Endodermal cell (in vitro differentiated cells): ENCODE measurements at regions not wholly inside any gene's neighbourhood (a gene's known extent, or its start where the extent isn't known, plus 50 kb on each side); places are given as distances from the start of the nearest gene placed in this dataset.

Experiments used
- DNase-seq: peaks from one replicate; pipeline ENCODE4 v3.0.0-alpha.2; 2017
- H3K27ac ChIP-seq: 2 replicates; pipeline ENCODE4 v1.5.1; 2013; ENCODE audit warnings: mild to moderate bottlenecking, low read depth, low read length, moderate library complexity
- H3K27me3 ChIP-seq: 2 replicates; pipeline ENCODE4 v1.6.1; 2013; ENCODE audit warnings: mild to moderate bottlenecking, low read length, moderate library complexity; ENCODE audit not compliant: insufficient read depth, control insufficient read depth, poor library complexity, severe bottlenecking
- H3K36me3 ChIP-seq: 2 replicates; pipeline ENCODE4 v1.7.0; 2013; ENCODE audit warnings: mild to moderate bottlenecking, low read length, moderate library complexity; ENCODE audit not compliant: control insufficient read depth, insufficient read depth
- H3K4me1 ChIP-seq: one replicate; pipeline ENCODE4 v1.7.0; 2013; ENCODE audit warnings: low read length; ENCODE audit not compliant: control insufficient read depth, insufficient read depth
- H3K4me3 ChIP-seq: 2 replicates; pipeline ENCODE4 v1.5.1; 2013; ENCODE audit warnings: mild to moderate bottlenecking, low read length, moderate library complexity
- H3K9ac ChIP-seq: 2 replicates; pipeline ENCODE4 v1.6.1; 2013; ENCODE audit warnings: mild to moderate bottlenecking, low read length, moderate library complexity; ENCODE audit not compliant: poor library complexity, severe bottlenecking; ENCODE audit errors: extremely low read depth
- H3K9me3 ChIP-seq: 2 replicates; pipeline ENCODE4 v1.6.1; 2013; ENCODE audit warnings: mild to moderate bottlenecking, low read length, moderate library complexity; ENCODE audit not compliant: control insufficient read depth
- H3K27ac Mint-ChIP-seq: 2 replicates; pipeline ENCODE4 v1.8.0; 2020; ENCODE audit warnings: mixed read lengths
- H3K27me3 Mint-ChIP-seq: 2 replicates; pipeline ENCODE4 v1.8.0; 2021; ENCODE audit warnings: mild to moderate bottlenecking, mixed read lengths; ENCODE audit not compliant: insufficient read depth
- H3K36me3 Mint-ChIP-seq: 2 replicates; pipeline ENCODE4 v1.8.0; 2020; ENCODE audit warnings: low read depth, mixed read lengths
- H3K4me1 Mint-ChIP-seq: 2 replicates; pipeline ENCODE4 v1.8.0; 2020; ENCODE audit warnings: mixed read lengths
- H3K4me3 Mint-ChIP-seq: 2 replicates; pipeline ENCODE4 v1.8.0; 2020; ENCODE audit warnings: mild to moderate bottlenecking, moderate library complexity, mixed read lengths
- H3K9me3 Mint-ChIP-seq: 2 replicates; pipeline ENCODE4 v1.8.0; 2020; ENCODE audit warnings: mild to moderate bottlenecking, mixed read lengths
- CTCF ChIP-seq: fragments of 200-600 bp; sonication (generic); conservative IDR thresholded peaks from 2 replicates; pipeline ENCODE4 v1.5.0; 2021; ENCODE audit warnings: antibody characterized with exemption, mild to moderate bottlenecking
- WGBS, 2 experiments: methylation state at CpG; one replicate each; pipeline versions ENCODE4 v1.1.5 to v1.1.7; 2013; ENCODE audit warnings: missing lambda C conversion rate in 2 of 2, mixed read lengths in 1 of 2; ENCODE audit not compliant: insufficient coverage in 1 of 2, insufficient read length in 1 of 2; 5-methylcytosine and 5-hydroxymethylcytosine counted together

- H3K27me3 ChIP-seq: peaks cover 76% of the 10 kb centered on the region
- peaks cover 5% of the 10 kb centered on the region for H3K4me1 ChIP-seq
- no peak overlapping the region for H3K4me3 ChIP-seq
- H3K9me3 ChIP-seq: peaks cover 12% of the 10 kb centered on the region
- no peak overlapping the region for H3K27ac ChIP-seq
- H3K9ac ChIP-seq: no peak overlapping the region
- no peaks in the 10 kb centered on the region for H3K36me3 ChIP-seq
- WGBS, 2 experiments: 78 to 93% methylated on average over 4 to 6 of the region's 6 CpGs
- H3K27me3 Mint-ChIP-seq: peaks cover 47% of the 10 kb centered on the region
- H3K9me3 Mint-ChIP-seq: peaks cover 10% of the 10 kb centered on the region
- H3K4me1 Mint-ChIP-seq: peaks cover 30% of the 10 kb centered on the region
- H3K27ac Mint-ChIP-seq: no peak overlapping the region
- H3K36me3 Mint-ChIP-seq: no peaks in the 10 kb centered on the region
- no peak for DNase-seq
- TF ChIP-seq CTCF: no peak
- no peak overlapping the region for H3K4me3 Mint-ChIP-seq
Observed at GRCh38 chr14:94890785-94891184, 120.9 kb upstream of the GSC start.

- Mint-ChIP-seq H3K27me3 (peaks cover 46% of the 10 kb centered on the region), H3K9me3 (no peaks in the 10 kb centered on the region), H3K4me1 (peaks cover 34% of the 10 kb centered on the region), H3K36me3 (no peaks in the 10 kb centered on the region), H3K4me3 (no peak overlapping the region), H3K27ac (no peak overlapping the region)
- no peak for DNase-seq
- H3K36me3 ChIP-seq: no peaks in the 10 kb centered on the region
- H3K27ac ChIP-seq: no peak overlapping the region
- peaks cover 11% of the 10 kb centered on the region for H3K4me1 ChIP-seq
- H3K9me3 ChIP-seq: peaks cover under 1% of the 10 kb centered on the region
- WGBS, 2 experiments: 89 to 93% methylated on average over 2 to 6 of the region's 6 CpGs
- H3K27me3 ChIP-seq: peaks cover 65% of the 10 kb centered on the region
- H3K9ac ChIP-seq: no peak overlapping the region
- no peak for TF ChIP-seq CTCF
- H3K4me3 ChIP-seq: no peak overlapping the region
Observed at GRCh38 chr14:94889520-94890312, 119.8 kb upstream of the GSC start.

- Mint-ChIP-seq H3K4me3 (no peak overlapping the region), H3K4me1 (peaks cover 28% of the 10 kb centered on the region), H3K27me3 (peaks cover 50% of the 10 kb centered on the region), H3K36me3 (no peaks in the 10 kb centered on the region), H3K9me3 (no peaks in the 10 kb centered on the region), H3K27ac (peak overlapping the region; percentile 48)
- no peak for DNase-seq
- Histone ChIP-seq H3K36me3 (no peaks in the 10 kb centered on the region), H3K4me1 (peaks cover 17% of the 10 kb centered on the region), H3K9me3 (no peaks in the 10 kb centered on the region), H3K4me3 (no peak overlapping the region), H3K9ac (no peak overlapping the region), H3K27ac (no peak overlapping the region), H3K27me3 (peaks cover 62% of the 10 kb centered on the region)
- TF ChIP-seq CTCF: no peak
- WGBS, 2 experiments: 91 to 95% methylated on average over 12 of the region's 12 CpGs
Observed at GRCh38 chr14:94888121-94888520, 118.2 kb upstream of the GSC start.
